Mesothelial cell of epicardium (in vitro differentiated cells): ENCODE measurements at regions not wholly inside any gene's neighbourhood (a gene's known extent, or its start where the extent isn't known, plus 50 kb on each side); places are given as distances from the start of the nearest gene placed in this dataset.

ENCODE experiments used
- DNase-seq, 2 experiments: peaks; one replicate each; pipeline ENCODE4 v3.0.0; 2021; ENCODE audit warnings: low spot score in 2 of 2; ENCODE audit not compliant: unreplicated experiment in 2 of 2
- H3K27ac Mint-ChIP-seq: 2 replicates; pipeline ENCODE4 v1.8.0; 2021; ENCODE audit warnings: mixed read lengths
- H3K27me3 Mint-ChIP-seq: 2 replicates; pipeline ENCODE4 v1.8.0; 2021; ENCODE audit warnings: low read depth, mixed read lengths
- H3K36me3 Mint-ChIP-seq: 2 replicates; pipeline ENCODE4 v1.8.0; 2021; ENCODE audit warnings: mixed read lengths
- H3K4me1 Mint-ChIP-seq: 2 replicates; pipeline ENCODE4 v1.8.0; 2021; ENCODE audit warnings: mixed read lengths
- H3K4me3 Mint-ChIP-seq: 2 replicates; pipeline ENCODE4 v1.8.0; 2021; ENCODE audit warnings: mild to moderate bottlenecking, moderate library complexity, mixed read lengths
- H3K9me3 Mint-ChIP-seq: 2 replicates; pipeline ENCODE4 v1.8.0; 2021; ENCODE audit warnings: mixed read lengths
- CTCF ChIP-seq: fragments of 200-600 bp; sonication (generic); IDR thresholded peaks from one replicate; pipeline ENCODE4 v1.5.0; 2021; ENCODE audit warnings: antibody characterized with exemption; ENCODE audit not compliant: unreplicated experiment

GRCh38 chr2:15792331-15792730 is 148.0 kb upstream of the MYCN start:
- no peaks in the 10 kb centered on the region for H3K9me3 Mint-ChIP-seq
- H3K4me3 Mint-ChIP-seq, result no peak overlapping the region
- H3K27ac Mint-ChIP-seq, result no peak overlapping the region
- H3K4me1 Mint-ChIP-seq, result peaks cover 12% of the 10 kb centered on the region
- DNase-seq, result no peak
- TF ChIP-seq CTCF, result no peak
- H3K27me3 Mint-ChIP-seq, result no peaks in the 10 kb centered on the region
- no peaks in the 10 kb centered on the region for H3K36me3 Mint-ChIP-seq

- Mint-ChIP-seq H3K4me3 (no peak overlapping the region), H3K27ac (no peak overlapping the region), H3K27me3 (no peaks in the 10 kb centered on the region), H3K36me3 (no peaks in the 10 kb centered on the region), H3K4me1 (peaks cover 18% of the 10 kb centered on the region), H3K9me3 (no peaks in the 10 kb centered on the region)
- DNase-seq, result no peak
- no peak for TF ChIP-seq CTCF
These were observed 147.1 kb upstream of the MYCN start for GRCh38 chr2:15793078-15793913.

GRCh38 chr2:15793978-15794377 is 146.4 kb upstream of the MYCN start:
- DNase-seq, result no peak
- H3K4me3 Mint-ChIP-seq, result no peak overlapping the region
- TF ChIP-seq CTCF, result no peak
- peaks cover 24% of the 10 kb centered on the region for H3K4me1 Mint-ChIP-seq
- H3K27ac Mint-ChIP-seq, result no peak overlapping the region
- H3K36me3 Mint-ChIP-seq, result no peaks in the 10 kb centered on the region
- no peaks in the 10 kb centered on the region for H3K9me3 Mint-ChIP-seq
- no peaks in the 10 kb centered on the region for H3K27me3 Mint-ChIP-seq

GRCh38 chr2:15794608-15795134 is 145.7 kb upstream of the MYCN start:
- no peak overlapping the region for H3K27ac Mint-ChIP-seq

GRCh38 chr2:15795426-15795825 is 144.9 kb upstream of the MYCN start:
- no peak for DNase-seq
- Mint-ChIP-seq H3K4me1 (peaks cover 30% of the 10 kb centered on the region), H3K27me3 (no peaks in the 10 kb centered on the region), H3K4me3 (peak overlapping the region; percentile 25), H3K9me3 (no peaks in the 10 kb centered on the region), H3K36me3 (no peaks in the 10 kb centered on the region), H3K27ac (peak overlapping the region; percentile 78)
- TF ChIP-seq CTCF, result no peak

More at GRCh38 chr2:15794608-15795134, 145.7 kb upstream of the MYCN start:
- no peak for TF ChIP-seq CTCF
- no peaks in the 10 kb centered on the region for H3K36me3 Mint-ChIP-seq
- DNase-seq, result no peak
- H3K4me1 Mint-ChIP-seq, result peaks cover 29% of the 10 kb centered on the region
- no peaks in the 10 kb centered on the region for H3K27me3 Mint-ChIP-seq
- H3K9me3 Mint-ChIP-seq, result no peaks in the 10 kb centered on the region
- H3K4me3 Mint-ChIP-seq, result no peak overlapping the region
